Prostate gland (tissue), 2 donors: ENCODE measurements at regions not wholly inside any gene's neighbourhood (a gene's known extent, or its start where the extent isn't known, plus 50 kb on each side); places are given as distances from the start of the nearest gene placed in this dataset.

Source experiments
- CTCF ChIP-seq, 4 experiments: fragments of 200-600 bp in 2 of 4; fragments of 450-650 bp in 2 of 4; sonication (generic) in 2 of 4; IDR thresholded peaks; 1 replicate in 3 of 4; 2 replicates in 1 of 4; pipeline ENCODE4 v1.5.1; 2016 to 2019; ENCODE audit warnings: antibody characterized with exemption in 4 of 4, mild to moderate bottlenecking in 2 of 4, moderate library complexity in 2 of 4
- POLR2AphosphoS5 ChIP-seq: sonication (generic); formaldehyde crosslinking; IDR thresholded peaks from one replicate; pipeline ENCODE4 v1.6.1; 2017; ENCODE audit warnings: antibody characterized with exemption

DNA sequence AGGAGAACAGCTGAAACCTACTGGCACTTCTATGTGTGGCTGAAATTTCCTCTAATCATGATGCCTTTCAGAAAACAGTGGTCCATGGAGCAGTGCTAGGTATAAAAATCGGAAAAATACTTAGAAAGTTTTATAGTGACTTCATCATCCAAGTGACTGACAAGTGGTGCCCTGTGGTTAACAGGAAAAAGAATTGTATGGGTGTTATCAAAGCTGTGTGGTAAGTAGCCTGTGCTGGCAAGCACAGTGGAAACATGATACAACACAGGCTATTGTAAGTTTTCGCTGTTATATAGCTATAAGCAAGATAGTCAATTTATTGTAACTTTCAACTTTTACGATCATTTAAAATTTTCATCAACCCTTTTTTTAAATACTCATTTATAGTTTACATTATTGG is 1599.7 kb upstream of the ZEB2 start:
- no peak for TF ChIP-seq CTCF (IDR thresholded peaks at IDR 0.05)
- no peak for TF ChIP-seq POLR2AphosphoS5
